Sigmoid colon (tissue), 3 donors: ENCODE measurements at regions not wholly inside any gene's neighbourhood (a gene's known extent, or its start where the extent isn't known, plus 50 kb on each side); places are given as distances from the start of the nearest gene placed in this dataset.

ENCODE experiments used
- CTCF ChIP-seq, 4 experiments: fragments of 450-650 bp in 3 of 4; fragments of 200-600 bp in 1 of 4; IDR thresholded peaks; one replicate each; pipeline ENCODE4 v1.5.1; 2016 to 2019; ENCODE audit warnings: antibody characterized with exemption in 4 of 4, mild to moderate bottlenecking in 3 of 4, moderate library complexity in 2 of 4
- POLR2A ChIP-seq, 2 donors: fragments of 450-650 bp; IDR thresholded peaks; one replicate each; pipeline ENCODE4 v1.6.1; 2016; ENCODE audit warnings: antibody characterized with exemption in 2 of 2, mild to moderate bottlenecking in 2 of 2, moderate library complexity in 2 of 2

- TF ChIP-seq CTCF (IDR thresholded peaks at IDR 0.05) (no peak), POLR2A (IDR thresholded peaks at IDR 0.05) (no peak)
Observed at GRCh38 chr3:28950614-28951013, 330.3 kb upstream of the RBMS3 start.
